ENCODE measurements at regions not wholly inside any gene's neighbourhood (a gene's known extent, or its start where the extent isn't known, plus 50 kb on each side); places are given as distances from the start of the nearest gene placed in this dataset.
"Not testable (repeated sequence)": the region's sequence is repeated elsewhere in the genome, so short reads cannot be mapped to it uniquely, and the experiment has no call there.

- no peak for DNase-seq (ENCODE audit: low read depth in 4 of 4, low spot score in 3 of 4)
These were observed 1879.9 kb upstream of the ACO1 start for GRCh38 chr9:30504502-30504905.

GRCh38 chr9:30505311-30505710 lies 1879.1 kb upstream of the ACO1 start:
- DNase-seq (ENCODE audit: low read depth in 4 of 4, low spot score in 3 of 4) = no peak

- no peak for DNase-seq (ENCODE audit: low read depth in 4 of 4, low spot score in 3 of 4)
These were observed 1877.7 kb upstream of the ACO1 start for GRCh38 chr9:30506749-30507148.

GRCh38 chr9:30507166-30507565 lies 1877.3 kb upstream of the ACO1 start:
- DNase-seq (ENCODE audit: low read depth in 4 of 4, low spot score in 3 of 4) = no peak

- no peak for DNase-seq (ENCODE audit: low read depth in 4 of 4, low spot score in 3 of 4)
These were observed 1872.8 kb upstream of the ACO1 start for GRCh38 chr9:30511666-30512065.

- DNase-seq (ENCODE audit: low read depth in 4 of 4, low spot score in 3 of 4) = no peak
These were observed 1865.3 kb upstream of the ACO1 start for GRCh38 chr9:30519166-30519565.

- no peak for DNase-seq (ENCODE audit: low read depth in 4 of 4, low spot score in 3 of 4)
These were observed 1864.7 kb upstream of the ACO1 start for GRCh38 chr9:30519756-30520155.

GRCh38 chr9:30522061-30522460 lies 1862.4 kb upstream of the ACO1 start:
- DNase-seq (ENCODE audit: low read depth in 4 of 4, low spot score in 3 of 4) = no peak

- DNase-seq (ENCODE audit: low read depth in 4 of 4, low spot score in 3 of 4) = no peak
These were observed 1862.0 kb upstream of the ACO1 start for GRCh38 chr9:30522486-30522885.

- DNase-seq (ENCODE audit: low read depth in 4 of 4, low spot score in 3 of 4) = no peak
These were observed 1860.1 kb upstream of the ACO1 start for GRCh38 chr9:30524311-30524710.

GRCh38 chr9:30534455-30534854 lies 1850.0 kb upstream of the ACO1 start:
- DNase-seq (ENCODE audit: low read depth in 4 of 4, low spot score in 3 of 4) = no peak

- DNase-seq (ENCODE audit: low read depth in 4 of 4, low spot score in 3 of 4) = no peak
These were observed 1849.5 kb upstream of the ACO1 start for GRCh38 chr9:30534896-30535295.

GRCh38 chr9:30536494-30536893 lies 1847.9 kb upstream of the ACO1 start:
- DNase-seq (ENCODE audit: low read depth in 4 of 4, low spot score in 3 of 4) = no peak

- not testable (repeated sequence) for DNase-seq (ENCODE audit: low read depth in 4 of 4, low spot score in 3 of 4)
These were observed 1844.7 kb upstream of the ACO1 start for GRCh38 chr9:30539696-30540095.

GRCh38 chr9:30574355-30575151 lies 1809.9 kb upstream of the ACO1 start:
- DNase-seq (ENCODE audit: low read depth in 4 of 4, low spot score in 3 of 4) = no peak

GRCh38 chr9:30575218-30575617 lies 1809.2 kb upstream of the ACO1 start:
- no peak for DNase-seq (ENCODE audit: low read depth in 4 of 4, low spot score in 3 of 4)

GRCh38 chr9:30575691-30576090 lies 1808.8 kb upstream of the ACO1 start:
- no peak for DNase-seq (ENCODE audit: low read depth in 4 of 4, low spot score in 3 of 4)

GRCh38 chr9:30579810-30580209 lies 1804.6 kb upstream of the ACO1 start:
- DNase-seq (ENCODE audit: low read depth in 4 of 4, low spot score in 3 of 4) = no peak

GRCh38 chr9:30582240-30582639 lies 1802.2 kb upstream of the ACO1 start:
- no peak for DNase-seq (ENCODE audit: low read depth in 4 of 4, low spot score in 3 of 4)

- DNase-seq (ENCODE audit: low read depth in 4 of 4, low spot score in 3 of 4) = no peak
These were observed 1799.9 kb upstream of the ACO1 start for GRCh38 chr9:30584559-30584958.

- no peak for DNase-seq (ENCODE audit: low read depth in 4 of 4, low spot score in 3 of 4)
These were observed 1793.0 kb upstream of the ACO1 start for GRCh38 chr9:30591461-30591860.

GRCh38 chr9:30597608-30598007 lies 1786.8 kb upstream of the ACO1 start:
- DNase-seq (ENCODE audit: low read depth in 4 of 4, low spot score in 3 of 4) = no peak

- no peak for DNase-seq (ENCODE audit: low read depth in 4 of 4, low spot score in 3 of 4)
These were observed 1778.5 kb upstream of the ACO1 start for GRCh38 chr9:30605936-30606335.

Data from right renal pelvis (tissue), 4 donors.